ELR (cell line): ENCODE measurements at regions not wholly inside any gene's neighbourhood (a gene's known extent, or its start where the extent isn't known, plus 50 kb on each side); places are given as distances from the start of the nearest gene placed in this dataset.
"Not testable (repeated sequence)": the region's sequence is repeated elsewhere in the genome, so short reads cannot be mapped to it uniquely, and the experiment has no call there.

Experiments
- DNase-seq: peaks from one replicate; pipeline ENCODE4 v3.0.0-alpha.2; 2015; ENCODE audit warnings: low read depth

- DNase-seq, result peak; percentile 61
These were observed 670.7 kb downstream of the UTRN start for GRCh38 chr6:144955859-144956258.

GRCh38 chr6:144956697-144957096 is 671.6 kb downstream of the UTRN start:
- DNase-seq, result not testable (repeated sequence)

GRCh38 chr6:144957236-144957937 is 672.3 kb downstream of the UTRN start:
- peak; percentile 28 for DNase-seq

- DNase-seq, result peak; percentile 13
These were observed 684.0 kb downstream of the UTRN start for GRCh38 chr6:144969154-144969553.

- DNase-seq, result no peak
These were observed 684.6 kb downstream of the UTRN start for GRCh38 chr6:144969602-144970272.

GRCh38 chr6:144977250-144977864 is 692.2 kb downstream of the UTRN start:
- DNase-seq, result peak; percentile 43

- no peak for DNase-seq
These were observed 693.1 kb downstream of the UTRN start for GRCh38 chr6:144978208-144978607.

GRCh38 chr6:144986271-144986670 is 701.1 kb downstream of the UTRN start:
- DNase-seq, result no peak

GRCh38 chr6:144989319-144990107 is 704.4 kb downstream of the UTRN start:
- DNase-seq, result no peak

GRCh38 chr6:144990784-144991183 is 705.6 kb downstream of the UTRN start:
- no peak for DNase-seq

- DNase-seq, result peak; percentile 67
These were observed 708.7 kb downstream of the UTRN start for GRCh38 chr6:144993870-144994269.

GRCh38 chr6:144997996-144998395 is 712.9 kb downstream of the UTRN start:
- DNase-seq, result no peak

GRCh38 chr6:144999127-144999526 is 714.0 kb downstream of the UTRN start:
- peak; percentile 33 for DNase-seq

GRCh38 chr6:145003145-145003544 is 718.0 kb downstream of the UTRN start:
- DNase-seq, result no peak

GRCh38 chr6:145006914-145007313 is 721.8 kb downstream of the UTRN start:
- DNase-seq, result no peak

- DNase-seq, result no peak
These were observed 723.6 kb downstream of the UTRN start for GRCh38 chr6:145008715-145009114.

- DNase-seq, result no peak
These were observed 724.6 kb downstream of the UTRN start for GRCh38 chr6:145009711-145010110.

- DNase-seq, result peak; percentile 88
These were observed 723.2 kb downstream of the EPM2A start for GRCh38 chr6:145012039-145012662.

GRCh38 chr6:145015739-145016558 is 719.4 kb downstream of the EPM2A start:
- peak; percentile 96 for DNase-seq

GRCh38 chr6:145017051-145017450 is 718.3 kb downstream of the EPM2A start:
- DNase-seq, result no peak

- peak; percentile 45 for DNase-seq
These were observed 717.8 kb downstream of the EPM2A start for GRCh38 chr6:145017516-145017915.
